SJCRH30 (cell line): ENCODE measurements at regions not wholly inside any gene's neighbourhood (a gene's known extent, or its start where the extent isn't known, plus 50 kb on each side); places are given as distances from the start of the nearest gene placed in this dataset.
A peak's percentile ranks its signal among the peaks of the same experiment; 100 is the strongest.

ENCODE experiments used
- DNase-seq, 2 experiments: peaks; one replicate each; pipeline ENCODE4 v3.0.0-alpha.2; 2015 to 2020
- H3K27ac ChIP-seq: fragments of 250-450 bp; sonication (Bioruptor Pico); 2 replicates; pipeline ENCODE4 v1.5.1; 2020; ENCODE audit warnings: mild to moderate bottlenecking, moderate library complexity
- H3K27me3 ChIP-seq: fragments of 250-450 bp; sonication (Bioruptor Pico); 2 replicates; pipeline ENCODE4 v1.5.1; 2020; ENCODE audit warnings: mild to moderate bottlenecking, moderate library complexity
- H3K36me3 ChIP-seq: fragments of 250-450 bp; sonication (Bioruptor Pico); 2 replicates; pipeline ENCODE4 v1.5.1; 2020; ENCODE audit warnings: mild to moderate bottlenecking, moderate library complexity
- H3K4me1 ChIP-seq: fragments of 250-450 bp; sonication (Bioruptor Pico); 2 replicates; pipeline ENCODE4 v1.5.1; 2020; ENCODE audit warnings: mild to moderate bottlenecking, moderate library complexity
- H3K4me3 ChIP-seq: fragments of 250-450 bp; sonication (Bioruptor Pico); 2 replicates; pipeline ENCODE4 v1.5.1; 2020; ENCODE audit warnings: mild to moderate bottlenecking, moderate library complexity
- H3K9me3 ChIP-seq: fragments of 250-450 bp; sonication (Bioruptor Pico); replicated peaks from 2 replicates; pipeline ENCODE4 v1.5.1; 2020; ENCODE audit warnings: mild to moderate bottlenecking, moderate library complexity

DNA sequence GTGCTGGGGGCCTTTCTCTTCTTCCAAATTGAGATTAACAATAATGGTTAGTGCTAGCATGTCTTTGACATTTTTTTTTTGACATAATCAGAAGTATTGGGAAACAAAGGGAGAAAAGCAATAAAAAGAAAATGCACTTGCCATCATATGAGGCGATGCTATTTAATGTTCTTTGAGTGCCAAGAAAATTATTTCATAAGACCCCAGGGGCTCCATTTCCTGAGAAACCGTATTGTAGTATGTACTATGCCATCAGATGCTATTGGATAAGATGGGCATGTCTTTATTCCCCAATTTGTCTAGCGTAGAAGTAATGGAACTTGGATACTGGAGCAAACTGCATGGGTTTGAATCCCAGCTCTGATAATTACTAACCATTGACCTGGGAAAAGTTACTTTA is 408.9 kb downstream of the ADRA2A start:
- Histone ChIP-seq H3K27ac (no peak overlapping the region), H3K36me3 (no peaks in the 10 kb centered on the region), H3K27me3 (no peaks in the 10 kb centered on the region), H3K4me3 (no peak overlapping the region), H3K9me3 (no peaks in the 10 kb centered on the region; the same call in 1 of the 2 replicates), H3K4me1 (peaks cover 8% of the 10 kb centered on the region)
- DNase-seq, result no peak

- Histone ChIP-seq H3K27ac (no peak overlapping the region), H3K27me3 (no peaks in the 10 kb centered on the region), H3K36me3 (no peaks in the 10 kb centered on the region), H3K9me3 (no peaks in the 10 kb centered on the region; the same call in 1 of the 2 replicates), H3K4me1 (peaks cover 3% of the 10 kb centered on the region), H3K4me3 (no peak overlapping the region)
- no peak for DNase-seq
Measured at GRCh38 chr10:111486346-111486745, 409.5 kb downstream of the ADRA2A start.

- no peaks in the 10 kb centered on the region for H3K36me3 ChIP-seq
- H3K4me1 ChIP-seq, result no peaks in the 10 kb centered on the region
- H3K27me3 ChIP-seq, result no peaks in the 10 kb centered on the region
- no peaks in the 10 kb centered on the region; the same call in 1 of the 2 replicates for H3K9me3 ChIP-seq
- DNase-seq, result no peak
- no peak overlapping the region for H3K4me3 ChIP-seq
- H3K27ac ChIP-seq, result no peak overlapping the region
Measured at GRCh38 chr10:111488668-111489067, 411.8 kb downstream of the ADRA2A start.

DNA sequence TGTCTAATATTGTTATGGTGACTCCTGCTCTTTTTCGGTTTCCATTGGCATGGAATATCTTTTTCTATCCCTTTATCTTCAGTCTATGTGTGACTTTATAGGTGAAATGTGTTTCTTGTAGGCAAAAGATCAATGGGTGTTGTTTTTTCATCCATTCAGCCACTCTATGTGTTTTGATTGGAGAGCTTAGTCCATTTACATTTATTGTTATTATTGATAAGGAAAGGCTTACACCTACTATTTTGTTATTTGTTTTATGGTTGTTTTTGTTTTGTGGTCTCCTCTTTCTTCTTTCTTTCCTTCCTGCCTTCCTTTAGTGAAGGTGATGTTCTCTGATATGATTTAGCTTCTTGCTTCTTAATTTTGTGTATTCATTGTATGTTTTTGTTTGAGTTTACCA is 414.3 kb downstream of the ADRA2A start:
- Histone ChIP-seq H3K27me3 (no peaks in the 10 kb centered on the region), H3K27ac (no peak overlapping the region)

GRCh38 chr10:111493024-111493625 is 416.3 kb downstream of the ADRA2A start:
- Histone ChIP-seq H3K27ac (no peak overlapping the region), H3K27me3 (no peaks in the 10 kb centered on the region), H3K36me3 (no peaks in the 10 kb centered on the region), H3K9me3 (no peaks in the 10 kb centered on the region), H3K4me1 (no peaks in the 10 kb centered on the region), H3K4me3 (no peak overlapping the region)
- DNase-seq, result no peak

More for the DNA sequence above, 414.3 kb downstream of the ADRA2A start:
- H3K4me3 ChIP-seq, result no peak overlapping the region
- DNase-seq, result no peak
- H3K9me3 ChIP-seq, result no peaks in the 10 kb centered on the region; the same call in 1 of the 2 replicates
- H3K36me3 ChIP-seq, result no peaks in the 10 kb centered on the region
- H3K4me1 ChIP-seq, result no peaks in the 10 kb centered on the region

- H3K4me1 ChIP-seq, result no peaks in the 10 kb centered on the region
- no peak overlapping the region for H3K27ac ChIP-seq
- H3K4me3 ChIP-seq, result no peak overlapping the region
- H3K36me3 ChIP-seq, result no peaks in the 10 kb centered on the region
- no peaks in the 10 kb centered on the region for H3K27me3 ChIP-seq
- no peak for DNase-seq
- no peaks in the 10 kb centered on the region for H3K9me3 ChIP-seq
Measured at GRCh38 chr10:111498560-111498959, 421.7 kb downstream of the ADRA2A start.

GRCh38 chr10:111504376-111504775 is 427.5 kb downstream of the ADRA2A start:
- Histone ChIP-seq H3K4me3 (no peak overlapping the region), H3K27me3 (no peaks in the 10 kb centered on the region; the same call in 1 of the 2 replicates), H3K4me1 (no peaks in the 10 kb centered on the region), H3K9me3 (no peaks in the 10 kb centered on the region), H3K27ac (no peak overlapping the region), H3K36me3 (no peaks in the 10 kb centered on the region)
- no peak for DNase-seq

DNA sequence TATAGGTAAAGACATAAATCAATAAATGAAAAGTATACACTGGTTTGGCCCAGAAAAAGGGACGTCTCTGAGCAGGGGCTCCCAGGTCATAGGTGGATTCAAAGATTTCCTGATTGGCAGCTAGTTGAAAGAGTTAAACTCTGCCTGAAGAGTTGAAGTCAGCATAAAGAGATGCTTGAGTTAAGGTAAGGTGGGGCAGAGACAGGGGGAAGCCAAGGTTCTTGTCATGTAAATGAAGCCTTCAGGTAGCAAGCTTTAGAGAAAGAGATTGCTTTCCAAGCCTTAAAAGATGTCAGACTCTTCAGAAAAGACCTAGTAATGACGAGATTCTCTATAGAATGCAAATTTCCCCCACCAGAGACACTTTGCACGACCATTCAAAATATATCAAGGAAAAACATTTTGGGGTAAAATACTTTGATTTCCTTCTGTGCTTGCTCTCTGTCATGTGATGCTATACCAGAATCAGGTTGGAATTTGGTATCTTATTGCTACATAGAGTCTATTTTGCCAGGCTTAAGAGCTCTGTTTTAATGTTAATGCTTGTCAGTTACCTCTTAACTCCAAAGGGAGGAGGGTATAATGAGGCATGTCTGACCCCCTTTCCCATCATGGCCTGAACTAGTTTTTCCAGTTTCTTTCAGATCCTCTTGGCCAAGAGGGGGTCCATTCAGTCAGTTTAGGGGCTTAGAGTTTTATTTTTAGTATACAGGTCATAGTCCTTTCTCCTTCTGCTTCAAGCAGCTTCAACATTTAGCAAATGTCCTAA is 429.6 kb downstream of the ADRA2A start:
- DNase-seq, result no peak
- H3K27ac ChIP-seq, result no peak overlapping the region
- no peaks in the 10 kb centered on the region; the same call in 1 of the 2 replicates for H3K27me3 ChIP-seq
- H3K4me1 ChIP-seq, result no peaks in the 10 kb centered on the region
- H3K4me3 ChIP-seq, result no peak overlapping the region
- H3K9me3 ChIP-seq, result no peaks in the 10 kb centered on the region
- H3K36me3 ChIP-seq, result no peaks in the 10 kb centered on the region

DNA sequence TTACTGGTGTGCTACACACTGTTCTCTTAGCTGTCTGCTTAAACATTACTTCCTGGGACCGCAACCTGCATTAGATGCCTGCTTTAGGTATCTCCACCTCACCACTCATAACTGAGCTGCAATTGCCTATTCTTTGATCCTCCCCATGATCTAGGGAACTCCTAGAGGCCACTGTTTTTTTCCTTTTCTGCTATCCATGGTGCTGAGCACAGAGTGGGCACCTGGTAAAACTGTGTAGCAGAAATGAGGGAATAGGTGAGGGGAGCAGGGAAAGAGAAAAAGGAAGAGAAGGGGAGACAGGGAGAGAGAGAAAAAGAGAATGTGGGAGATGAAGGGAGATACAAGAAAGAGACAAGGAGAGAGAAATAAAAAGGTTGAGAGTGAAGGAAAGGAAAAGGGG is 434.9 kb downstream of the ADRA2A start:
- H3K27ac ChIP-seq, result no peak overlapping the region
- peak in 1 of 2 experiments; percentile 19 for DNase-seq
- H3K27me3 ChIP-seq, result no peaks in the 10 kb centered on the region; the same call in 1 of the 2 replicates
- no peak overlapping the region for H3K4me3 ChIP-seq
- no peaks in the 10 kb centered on the region for H3K9me3 ChIP-seq
- H3K4me1 ChIP-seq, result no peaks in the 10 kb centered on the region
- H3K36me3 ChIP-seq, result no peaks in the 10 kb centered on the region

- Histone ChIP-seq H3K27ac (no peak overlapping the region), H3K9me3 (no peaks in the 10 kb centered on the region), H3K36me3 (no peaks in the 10 kb centered on the region), H3K27me3 (no peaks in the 10 kb centered on the region), H3K4me1 (no peaks in the 10 kb centered on the region), H3K4me3 (no peak overlapping the region)
- DNase-seq, result no peak
Measured at GRCh38 chr10:111515264-111515663, 438.4 kb downstream of the ADRA2A start.

- H3K9me3 ChIP-seq, result no peaks in the 10 kb centered on the region
- no peak for DNase-seq
- no peaks in the 10 kb centered on the region for H3K36me3 ChIP-seq
- H3K27ac ChIP-seq, result no peak overlapping the region
- H3K4me1 ChIP-seq, result no peaks in the 10 kb centered on the region
- H3K27me3 ChIP-seq, result no peaks in the 10 kb centered on the region
- H3K4me3 ChIP-seq, result no peak overlapping the region
Measured at GRCh38 chr10:111515706-111516105, 438.9 kb downstream of the ADRA2A start.

- H3K27me3 ChIP-seq, result no peaks in the 10 kb centered on the region
- no peak overlapping the region for H3K4me3 ChIP-seq
- no peak for DNase-seq
- H3K36me3 ChIP-seq, result no peaks in the 10 kb centered on the region
- no peaks in the 10 kb centered on the region for H3K9me3 ChIP-seq
- H3K27ac ChIP-seq, result no peak overlapping the region
- H3K4me1 ChIP-seq, result no peaks in the 10 kb centered on the region
Measured at GRCh38 chr10:111516144-111516543, 439.3 kb downstream of the ADRA2A start.

DNA sequence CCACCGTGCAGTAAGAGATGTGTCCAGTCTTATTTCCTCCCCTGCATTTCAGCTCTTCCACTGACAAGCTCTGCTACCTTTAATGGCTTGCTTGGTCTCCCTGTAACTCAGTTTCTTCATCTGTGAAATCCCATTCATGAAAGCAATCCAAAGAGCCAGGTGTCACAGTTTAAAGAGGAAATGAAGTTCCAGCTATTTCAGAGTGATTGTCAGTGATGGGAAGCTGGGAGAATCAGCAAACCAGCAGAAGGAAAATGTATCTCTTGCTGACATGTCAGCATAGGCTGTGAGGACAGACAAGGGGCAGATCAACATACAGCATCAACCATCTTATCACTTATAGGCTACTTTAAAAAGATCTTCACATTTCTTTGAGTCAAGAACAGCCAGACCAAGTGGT is 445.3 kb downstream of the ADRA2A start:
- Histone ChIP-seq H3K4me3 (no peak overlapping the region), H3K9me3 (no peaks in the 10 kb centered on the region), H3K27me3 (no peaks in the 10 kb centered on the region), H3K27ac (no peak overlapping the region), H3K36me3 (no peaks in the 10 kb centered on the region), H3K4me1 (no peaks in the 10 kb centered on the region)
- DNase-seq, result no peak

- no peaks in the 10 kb centered on the region for H3K36me3 ChIP-seq
Measured at GRCh38 chr10:111522551-111522950, 445.7 kb downstream of the ADRA2A start.

DNA sequence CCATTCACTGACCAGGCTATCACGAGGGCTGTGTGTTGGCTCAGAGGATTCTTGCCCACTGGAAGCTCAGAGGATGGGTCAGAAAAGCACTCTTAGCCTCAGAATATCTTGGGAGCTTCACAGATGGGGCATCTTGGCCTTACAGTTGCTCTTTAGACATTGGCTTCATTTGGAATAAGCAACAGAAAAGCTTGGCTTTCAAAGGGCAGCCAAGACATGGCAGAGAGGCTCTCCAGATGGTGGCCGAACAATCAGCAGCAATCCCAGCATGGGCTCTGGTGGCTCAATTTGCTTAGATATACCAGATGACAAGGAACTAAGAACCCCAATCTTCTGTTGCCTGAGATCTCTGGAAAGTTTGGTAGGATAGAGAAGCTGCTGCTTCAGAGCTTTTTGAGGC is 446.2 kb downstream of the ADRA2A start:
- Histone ChIP-seq H3K27me3 (no peaks in the 10 kb centered on the region), H3K4me3 (no peak overlapping the region), H3K27ac (no peak overlapping the region), H3K9me3 (no peaks in the 10 kb centered on the region), H3K36me3 (no peaks in the 10 kb centered on the region), H3K4me1 (no peaks in the 10 kb centered on the region)
- no peak for DNase-seq

More at GRCh38 chr10:111522551-111522950, 445.7 kb downstream of the ADRA2A start:
- DNase-seq, result no peak
- H3K4me1 ChIP-seq, result no peaks in the 10 kb centered on the region
- no peak overlapping the region for H3K27ac ChIP-seq
- no peaks in the 10 kb centered on the region for H3K27me3 ChIP-seq
- no peak overlapping the region for H3K4me3 ChIP-seq
- H3K9me3 ChIP-seq, result no peaks in the 10 kb centered on the region
